T-helper 1 cell treated with Interleukin-12 subunit alpha and Interleukin-12 subunit beta and Interleukin-4 antibody, amounts not matched to agents 30 ng/mL and 1 ng/mL, for 36 hours (primary cell): ENCODE measurements at regions not wholly inside any gene's neighbourhood (a gene's known extent, or its start where the extent isn't known, plus 50 kb on each side); places are given as distances from the start of the nearest gene placed in this dataset.

Experiments
- intact Hi-C: fragments of 100-400 bp; cut with micrococcal nuclease; formaldehyde crosslinking; loops from one replicate; pipeline ENCODE4 v1.15.1; 2024

- intact Hi-C loops, result no loop called here
These were observed 98.6 kb downstream of the FHDC1 start for GRCh38 chr4:153034681-153035080.

GRCh38 chr4:153036931-153037482, 100.9 kb downstream of the FHDC1 start:
- intact Hi-C loops, result no loop called here

- intact Hi-C loops, result no loop called here
These were observed 102.6 kb downstream of the FHDC1 start for GRCh38 chr4:153038623-153039311.

GRCh38 chr4:153039542-153040185, 103.5 kb downstream of the FHDC1 start:
- intact Hi-C loops, result no loop called here

GRCh38 chr4:153040677-153041076, 104.6 kb downstream of the FHDC1 start:
- intact Hi-C loops, result no loop called here

GRCh38 chr4:153044036-153044435, 107.9 kb downstream of the FHDC1 start:
- intact Hi-C loops, result no loop called here

GRCh38 chr4:153045111-153045982, 109.2 kb downstream of the FHDC1 start:
- intact Hi-C loops, result no loop called here

- intact Hi-C loops, result no loop called here
These were observed 122.5 kb downstream of the FHDC1 start for GRCh38 chr4:153058671-153059060.

- intact Hi-C loops, result no loop called here
These were observed 124.1 kb downstream of the FHDC1 start for GRCh38 chr4:153060196-153060595.

- intact Hi-C loops, result no loop called here
These were observed 125.8 kb downstream of the FHDC1 start for GRCh38 chr4:153061971-153062370.

- intact Hi-C loops, result no loop called here
These were observed 126.6 kb downstream of the FHDC1 start for GRCh38 chr4:153062652-153063168.

- intact Hi-C loops, result no loop called here
These were observed 127.4 kb downstream of the FHDC1 start for GRCh38 chr4:153063490-153063889.

- intact Hi-C loops, result no loop called here
These were observed 128.4 kb downstream of the FHDC1 start for GRCh38 chr4:153064571-153064970.

GRCh38 chr4:153065276-153065675, 129.2 kb downstream of the FHDC1 start:
- intact Hi-C loops, result no loop called here

GRCh38 chr4:153067376-153067775, 131.3 kb downstream of the FHDC1 start:
- intact Hi-C loops, result no loop called here

GRCh38 chr4:153068751-153069150, 132.6 kb downstream of the FHDC1 start:
- intact Hi-C loops, result no loop called here

- intact Hi-C loops, result no loop called here
These were observed 132.2 kb upstream of the TRIM2 start for GRCh38 chr4:153071958-153072598.

- intact Hi-C loops, result no loop called here
These were observed 131.6 kb upstream of the TRIM2 start for GRCh38 chr4:153072661-153073060.

- intact Hi-C loops, result no loop called here
These were observed 129.8 kb upstream of the TRIM2 start for GRCh38 chr4:153074486-153074885.

GRCh38 chr4:153074936-153075630, 129.2 kb upstream of the TRIM2 start:
- intact Hi-C loops, result no loop called here
